ENCODE measurements at regions not wholly inside any gene's neighbourhood (a gene's known extent, or its start where the extent isn't known, plus 50 kb on each side); places are given as distances from the start of the nearest gene placed in this dataset.

GRCh38 chr4:128727658-128728057 lies 81.8 kb upstream of the JADE1 start:
- TF ChIP-seq CTCF (IDR thresholded peaks at IDR 0.05) (no peak), REST (IDR thresholded peaks at IDR 0.05; ENCODE audit: insufficient read depth in 1 of 2, low read depth in 2 of 2, low read length in 1 of 2) (no peak), POLR2AphosphoS5 (IDR thresholded peaks at IDR 0.05; ENCODE audit: low read depth, low read length) (no peak), SIN3A (IDR thresholded peaks at IDR 0.05; ENCODE audit: borderline replicate concordance, insufficient read depth, low read depth, low read length) (no peak)
